ENCODE measurements at regions not wholly inside any gene's neighbourhood (a gene's known extent, or its start where the extent isn't known, plus 50 kb on each side); places are given as distances from the start of the nearest gene placed in this dataset.

GRCh38 chr4:106738121-106738520, 298.0 kb downstream of the DKK2 start:
- Histone ChIP-seq H2BK12ac (ENCODE audit: insufficient read length, low read depth, low read length) (no peak overlapping the region), H3T11ph (ENCODE audit: low read length) (no peak overlapping the region), H3K79me2 (ENCODE audit: insufficient read depth, low read length) (no peaks in the 10 kb centered on the region), H3K56ac (ENCODE audit: insufficient read length, low read depth, low read length) (no peak overlapping the region), H3K9ac (ENCODE audit: extremely low read depth, insufficient read length, low read length) (no peak overlapping the region), H3K18ac (ENCODE audit: insufficient read length, low read depth, low read length) (no peak overlapping the region), H2BK120ac (ENCODE audit: low read depth, low read length, poor library complexity, severe bottlenecking) (no peak overlapping the region), H3K14ac (ENCODE audit: insufficient read depth, low read length) (no peak overlapping the region), H2BK15ac (ENCODE audit: low read depth, low read length) (no peak overlapping the region), H3K79me1 (ENCODE audit: insufficient read depth, low read depth, low read length, poor library complexity, severe bottlenecking) (no peaks in the 10 kb centered on the region), H2AK5ac (ENCODE audit: insufficient read length, low read length) (no peak overlapping the region), H4K8ac (replicated peaks; ENCODE audit: insufficient read length, low read depth, low read length) (no peak overlapping the region), H3K27ac (ENCODE audit: insufficient read length, low read depth, low read length) (no peak overlapping the region), H4K5ac (ENCODE audit: insufficient read length, low read depth, low read length) (no peak overlapping the region), H4K91ac (ENCODE audit: insufficient read length, low read depth, low read length) (no peak overlapping the region), H4K20me1 (ENCODE audit: control insufficient read depth, insufficient read depth, insufficient read length) (no peaks in the 10 kb centered on the region), H3K27me3 (ENCODE audit: insufficient read depth, low read length) (no peaks in the 10 kb centered on the region), H2BK20ac (ENCODE audit: low read depth, low read length, poor library complexity, severe bottlenecking) (no peak overlapping the region), H3K23ac (ENCODE audit: insufficient read length, low read depth, low read length) (no peak overlapping the region), H3K4me1 (ENCODE audit: insufficient read depth, low read length) (no peaks in the 10 kb centered on the region), H3K23me2 (ENCODE audit: insufficient read length, low read depth, low read length, poor library complexity, severe bottlenecking) (no peaks in the 10 kb centered on the region), H3K9me3 (ENCODE audit: control insufficient read depth, low read depth, low read length) (no peaks in the 10 kb centered on the region), H2AFZ (ENCODE audit: low read length) (no peak overlapping the region), H2BK5ac (ENCODE audit: insufficient read length, low read length) (no peak overlapping the region), H3K4me2 (ENCODE audit: insufficient read depth, insufficient read length, low read length) (no peak overlapping the region), H3K4ac (ENCODE audit: low read depth, low read length) (no peak overlapping the region)
- Mint-ChIP-seq H3K27me3 (ENCODE audit: low read depth) (no peaks in the 10 kb centered on the region), H3K9me3 (no peaks in the 10 kb centered on the region; a peak in 1 of 5 replicates), H3K4me3 (no peak overlapping the region), H3K36me3 (ENCODE audit: insufficient read depth in 1 of 3, low read depth in 3 of 3) (no peaks in the 10 kb centered on the region), H3K4me1 (no peaks in the 10 kb centered on the region), H3K27ac (no peak overlapping the region)
- DNase-seq = no peak
- TF ChIP-seq CTCF (conservative IDR thresholded peaks at IDR 0.05) = no peak
- WGBS (ENCODE audit: extremely low coverage, insufficient read length, low lambda C conversion rate) = no CpG with 5 or more reads among the region's 5 CpGs

All from H9 (cell line).